HT-29 (cell line): ENCODE measurements at regions not wholly inside any gene's neighbourhood (a gene's known extent, or its start where the extent isn't known, plus 50 kb on each side); places are given as distances from the start of the nearest gene placed in this dataset.
"Not testable (repeated sequence)": the region's sequence is repeated elsewhere in the genome, so short reads cannot be mapped to it uniquely, and the experiment has no call there.

Experiments used
- DNase-seq: peaks from one replicate; pipeline ENCODE4 v3.0.0-alpha.2; 2015; ENCODE audit warnings: low spot score

DNA sequence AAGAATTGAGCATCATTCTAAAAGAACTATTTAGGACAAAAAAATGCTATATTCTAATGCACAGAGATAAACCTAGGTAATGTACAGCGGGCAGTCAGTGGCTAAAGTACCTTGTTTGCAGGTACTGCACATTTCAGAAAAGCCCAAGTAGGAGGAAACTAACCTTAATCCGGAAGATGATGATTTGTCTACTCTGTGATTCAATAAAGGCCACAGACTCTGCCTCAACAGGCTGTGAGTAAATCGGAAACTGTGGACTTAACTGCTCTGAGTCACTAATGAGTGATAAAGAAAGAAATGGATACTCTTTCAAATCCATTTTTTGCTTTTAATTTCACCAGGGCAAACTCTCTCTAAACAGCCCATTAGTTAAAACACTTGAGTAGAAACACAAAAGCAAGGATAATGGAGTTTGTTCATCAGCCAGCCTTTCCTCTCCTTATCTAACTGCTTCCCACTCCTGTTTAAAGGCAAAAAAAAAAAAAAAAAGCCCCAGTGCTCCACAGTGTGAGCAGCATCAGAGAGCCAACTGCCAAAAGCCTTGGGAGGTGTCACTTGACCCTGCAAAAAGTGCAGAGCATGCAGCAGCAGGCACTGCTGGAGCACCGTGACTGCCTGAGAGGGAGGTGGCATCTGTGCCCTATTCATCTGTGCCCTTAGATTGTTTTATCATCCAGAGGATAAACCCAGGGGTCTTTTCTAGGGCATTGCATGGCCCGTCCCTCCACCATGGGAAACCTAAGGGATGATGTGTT is 187.7 kb downstream of the SATB1 start:
- DNase-seq, result no peak

DNA sequence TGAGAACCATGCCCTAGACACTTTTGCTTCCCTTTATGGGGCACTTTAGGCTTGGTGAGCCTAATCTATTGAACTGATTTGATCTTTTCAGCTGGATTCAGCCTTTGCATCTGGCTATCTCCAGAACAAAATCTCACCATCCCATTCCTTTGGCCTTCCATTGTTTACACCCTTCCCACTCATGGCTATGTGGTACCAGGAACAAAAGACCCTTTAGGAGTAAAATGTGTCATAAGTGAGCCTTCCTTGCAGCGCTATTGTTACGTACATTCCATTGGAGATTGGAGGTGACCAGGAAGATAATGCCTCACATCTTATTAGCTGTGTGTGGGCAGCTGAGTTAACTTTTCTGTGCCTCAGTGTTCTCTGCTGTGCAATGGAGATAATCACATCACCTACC is 188.4 kb downstream of the SATB1 start:
- DNase-seq, result no peak

DNA sequence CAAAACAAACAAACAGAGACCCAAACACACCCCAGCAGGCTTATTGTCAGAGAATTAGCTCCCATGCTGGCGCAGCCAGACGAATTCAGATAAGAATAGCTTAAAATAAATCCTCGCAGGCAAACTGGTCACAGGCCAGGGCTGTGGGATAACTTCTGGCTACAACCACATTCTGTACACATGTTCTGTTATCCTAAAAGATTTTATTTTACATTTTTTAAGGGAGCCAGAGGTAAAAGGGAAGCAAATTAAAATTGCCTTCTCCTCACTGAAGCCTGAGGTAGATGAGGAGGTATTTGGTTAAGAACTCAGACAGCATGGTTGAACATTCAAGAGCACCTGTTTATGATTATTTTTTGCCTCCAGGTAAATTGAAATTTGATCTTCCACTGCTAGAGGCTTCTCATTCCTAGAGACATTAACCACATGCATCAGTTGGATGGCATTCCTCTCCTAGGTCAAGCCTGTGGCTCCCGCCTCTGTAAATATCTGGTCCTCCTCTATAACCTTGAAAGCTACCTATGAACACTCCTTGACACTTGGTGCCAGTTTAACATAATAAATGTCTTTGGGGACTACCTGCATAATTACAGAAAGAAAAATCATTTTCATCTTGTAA is 190.3 kb downstream of the SATB1 start:
- DNase-seq, result no peak

DNA sequence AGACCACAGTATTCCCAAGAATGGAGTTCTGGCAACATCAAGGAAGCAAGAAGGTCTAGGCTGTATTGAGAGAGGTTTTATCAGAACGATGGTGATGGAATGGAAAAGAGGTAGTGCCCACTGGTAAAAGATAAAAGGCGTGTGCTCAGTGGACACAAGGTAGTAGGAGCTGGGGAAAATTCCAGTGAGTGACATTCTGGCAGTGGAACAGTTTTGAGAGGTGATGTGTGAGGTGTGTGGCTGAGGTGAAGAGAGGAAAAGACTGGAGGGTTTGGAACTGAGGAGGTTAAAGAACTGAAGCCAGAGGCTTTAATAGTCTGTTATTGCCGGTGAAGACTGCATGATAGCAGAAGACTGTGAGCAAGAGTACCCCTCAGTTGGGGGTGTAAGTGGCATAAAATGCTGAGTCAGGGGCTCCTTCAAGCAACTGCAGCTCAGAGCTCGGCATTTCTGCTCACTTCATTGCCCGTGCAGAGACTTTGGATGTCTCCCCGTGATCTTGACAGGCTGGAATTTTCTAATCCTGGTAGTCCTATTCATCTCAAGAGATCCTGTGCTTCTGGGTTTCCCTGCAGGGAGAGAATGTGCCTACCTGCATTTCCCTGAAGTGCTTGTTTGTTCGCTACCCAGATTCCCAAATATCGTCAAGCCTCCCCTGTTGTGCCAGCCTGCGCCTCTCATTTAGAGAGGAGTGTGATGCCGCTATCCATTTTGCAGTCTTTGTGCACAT is 191.0 kb downstream of the SATB1 start:
- DNase-seq, result no peak

DNA sequence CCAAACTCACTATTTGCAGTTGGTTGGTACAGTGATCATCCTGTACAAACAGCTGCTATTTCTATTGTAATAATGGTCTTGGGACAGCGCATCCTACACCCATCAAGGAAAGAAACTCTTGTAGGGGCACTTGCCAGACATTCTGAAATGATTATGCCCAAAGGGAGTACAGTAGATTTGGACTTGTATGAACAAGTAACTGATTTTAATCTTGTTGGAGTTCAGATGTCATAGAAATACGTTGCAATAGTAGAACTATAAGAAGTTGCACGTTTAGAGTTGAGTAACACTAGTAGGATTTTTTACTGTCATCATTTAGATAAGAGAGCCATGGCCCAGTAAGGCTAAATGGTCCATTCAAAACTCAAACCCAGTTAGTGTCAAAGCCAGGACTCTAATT is 192.8 kb downstream of the SATB1 start:
- DNase-seq, result no peak

DNA sequence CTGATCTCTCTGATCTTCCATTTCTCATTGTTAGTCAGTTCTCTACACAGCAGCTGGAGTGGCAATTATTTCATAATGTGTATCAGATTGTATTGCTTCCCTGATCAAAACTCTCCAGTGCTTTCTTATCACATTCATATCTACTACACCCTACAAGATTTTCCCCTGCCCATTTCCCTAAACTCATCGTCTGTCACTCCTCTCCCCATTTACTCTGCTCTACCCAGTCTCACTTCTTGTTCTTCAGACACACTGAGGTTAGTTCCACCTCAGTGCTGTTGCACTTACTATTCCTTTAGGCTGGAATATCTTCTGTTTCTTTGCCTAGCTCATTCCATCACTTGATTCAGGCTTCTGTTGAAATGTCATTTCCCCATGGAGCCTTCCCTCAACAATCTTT is 197.1 kb downstream of the SATB1 start:
- DNase-seq, result no peak

DNA sequence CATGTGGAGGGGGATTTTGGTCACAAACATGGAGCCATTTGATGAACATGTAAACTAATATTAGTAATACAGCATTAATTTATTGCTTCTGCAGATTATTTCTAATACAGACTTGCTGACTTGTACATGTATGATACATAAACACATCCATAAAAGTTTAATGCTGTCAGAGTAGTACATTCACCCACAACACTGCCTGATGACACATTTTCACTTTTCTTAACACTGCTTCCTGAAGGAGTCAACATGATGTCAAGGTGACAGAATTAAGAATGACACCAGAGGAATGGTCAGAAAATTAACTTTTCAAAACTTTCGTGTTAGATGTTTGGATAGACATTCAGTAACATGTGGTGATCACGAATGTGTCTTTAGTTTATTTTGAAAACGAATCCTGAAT is 199.4 kb downstream of the SATB1 start:
- DNase-seq, result no peak

DNA sequence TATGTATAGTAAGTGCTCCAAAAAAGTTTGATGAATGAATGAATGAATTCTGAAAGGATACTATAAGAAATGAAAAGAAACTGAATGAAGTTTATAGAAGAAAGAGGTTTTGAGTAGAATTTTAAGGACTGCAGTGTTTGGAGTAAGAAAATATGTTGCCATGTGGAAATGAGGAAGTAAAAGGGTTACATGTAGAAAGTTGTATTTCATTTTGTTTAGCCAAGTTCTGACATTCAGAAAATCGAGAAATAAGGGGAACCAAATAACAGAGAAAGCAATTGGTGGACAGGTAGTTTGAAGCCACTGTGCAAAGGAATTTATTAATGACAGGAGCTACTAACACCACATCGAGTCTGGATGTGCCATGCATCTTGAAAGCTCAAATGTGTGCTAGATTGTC is 200.7 kb downstream of the SATB1 start:
- no peak for DNase-seq

DNA sequence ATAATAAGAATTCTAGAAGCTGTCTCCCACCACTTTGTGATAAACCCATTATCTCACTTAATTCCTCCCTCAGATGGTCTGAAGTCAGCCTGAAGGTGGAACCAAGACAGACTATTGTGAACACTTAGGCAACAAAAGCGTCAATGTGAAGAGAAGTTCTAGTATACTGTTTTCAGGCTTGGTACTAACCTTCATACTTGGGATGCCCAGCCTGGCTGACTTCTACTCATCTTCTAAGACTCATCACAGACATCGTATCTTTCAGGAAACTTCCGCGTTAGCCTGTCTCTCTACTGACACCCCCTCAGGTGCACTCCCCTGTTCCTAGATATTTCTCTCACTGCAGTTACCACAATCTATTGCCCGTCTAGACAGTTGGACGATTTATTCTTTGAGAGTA is 201.2 kb downstream of the SATB1 start:
- DNase-seq, result no peak

DNA sequence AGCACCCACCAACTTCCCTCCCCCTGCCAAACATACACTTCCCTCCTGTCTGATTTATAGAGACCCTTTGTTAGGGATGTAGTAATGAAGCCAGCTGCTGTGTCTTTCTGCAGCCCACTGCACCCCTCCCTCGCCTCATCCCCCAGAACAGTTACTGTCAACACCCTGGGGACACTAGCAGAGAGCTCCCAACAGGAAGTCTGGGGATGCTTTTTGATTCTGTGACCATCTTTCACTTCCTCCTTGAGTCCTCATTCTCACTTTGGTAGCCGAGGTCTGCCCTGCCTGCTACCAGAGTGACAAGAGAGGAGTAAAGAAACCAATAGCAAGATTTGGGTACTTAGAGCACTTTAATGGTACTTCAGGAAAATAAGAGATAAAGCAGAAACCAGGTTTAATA is 201.6 kb downstream of the SATB1 start:
- DNase-seq, result no peak

DNA sequence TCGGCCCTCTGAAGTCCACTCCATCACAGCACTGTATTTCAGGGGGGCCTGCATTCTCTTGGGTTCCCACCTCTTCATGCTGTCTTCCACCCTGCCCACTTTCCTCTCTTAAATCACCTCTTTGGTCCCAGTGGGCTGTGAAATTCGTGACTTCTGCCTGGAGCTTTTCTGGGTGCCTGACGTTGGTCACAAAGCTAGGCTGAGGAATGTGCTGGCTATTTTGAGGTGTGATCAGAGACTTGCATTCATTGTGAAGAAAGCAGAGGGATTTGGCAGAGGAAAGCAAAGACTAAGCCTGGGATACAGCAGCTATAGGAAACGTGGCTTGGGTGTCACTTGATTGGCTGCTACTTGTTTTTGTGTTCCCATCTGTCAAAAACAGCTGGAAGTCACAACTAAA is 202.5 kb downstream of the SATB1 start:
- no peak for DNase-seq

DNA sequence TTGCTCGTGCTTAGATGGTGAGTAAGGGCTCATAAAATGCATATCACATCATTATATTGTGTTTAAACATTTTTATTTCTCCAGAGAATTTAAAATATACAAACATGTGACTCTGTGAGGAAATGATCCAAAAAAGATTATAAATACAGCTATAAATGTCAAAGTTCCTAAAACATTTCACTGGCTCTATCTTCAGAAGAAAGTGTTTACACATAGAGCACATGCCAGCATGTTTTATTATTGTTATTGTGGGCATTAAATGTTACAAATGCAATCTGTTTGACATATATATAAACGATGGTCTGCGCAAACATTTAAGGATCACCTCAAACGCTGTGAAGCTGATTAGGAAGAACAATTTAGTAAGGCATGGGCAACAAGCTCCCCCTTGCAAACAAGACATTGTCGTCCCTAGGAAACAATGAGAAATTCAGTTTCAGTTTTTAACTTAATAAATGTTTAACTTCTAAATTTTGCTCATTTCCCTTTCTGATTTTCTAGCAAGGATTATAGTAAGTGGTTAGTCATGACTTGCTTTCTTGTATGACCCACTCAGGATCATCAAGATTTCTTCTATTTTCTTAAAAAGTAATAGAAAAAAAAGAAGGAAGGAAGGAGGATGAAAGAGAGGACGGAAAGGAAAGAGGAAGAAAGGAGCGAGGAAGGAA is 207.5 kb downstream of the SATB1 start:
- no peak for DNase-seq

DNA sequence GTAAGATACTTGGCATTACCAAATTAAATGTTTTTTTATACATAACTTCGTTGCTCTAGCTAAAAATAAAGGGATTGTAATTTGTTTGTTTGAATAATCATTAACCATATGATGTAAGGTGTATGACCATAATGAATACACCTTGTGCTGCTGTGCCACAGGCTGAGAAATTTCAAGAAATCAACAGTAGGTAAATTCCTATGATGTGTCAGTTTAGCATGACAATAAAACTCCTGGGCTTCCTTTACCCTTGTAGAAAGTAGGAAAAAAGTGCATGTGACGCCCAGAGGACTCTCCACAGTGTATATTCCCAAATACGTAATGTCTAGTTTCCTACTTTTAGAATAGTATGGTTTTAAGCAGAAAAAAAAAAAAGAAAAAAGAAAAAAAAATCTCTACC is 208.1 kb downstream of the SATB1 start:
- no peak for DNase-seq

DNA sequence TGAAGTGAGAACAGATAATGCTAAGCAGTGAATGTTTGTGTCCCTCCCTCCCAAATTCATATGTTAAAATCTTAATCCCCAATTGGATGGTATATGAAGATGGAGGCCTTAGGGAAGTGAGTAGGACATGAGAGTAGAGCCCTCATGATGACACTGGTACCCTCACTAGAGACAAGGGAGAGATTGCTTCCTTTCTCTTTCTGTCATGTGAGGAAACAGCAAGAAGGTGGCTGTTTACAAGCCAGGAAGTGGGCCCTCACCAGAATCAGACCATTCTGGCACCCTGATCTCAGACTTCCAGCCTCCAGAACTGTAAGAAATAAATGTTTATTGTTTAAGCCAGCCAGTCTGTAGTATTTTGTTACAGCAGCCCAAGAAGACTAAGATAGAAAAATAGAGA is 209.5 kb downstream of the SATB1 start:
- no peak for DNase-seq

DNA sequence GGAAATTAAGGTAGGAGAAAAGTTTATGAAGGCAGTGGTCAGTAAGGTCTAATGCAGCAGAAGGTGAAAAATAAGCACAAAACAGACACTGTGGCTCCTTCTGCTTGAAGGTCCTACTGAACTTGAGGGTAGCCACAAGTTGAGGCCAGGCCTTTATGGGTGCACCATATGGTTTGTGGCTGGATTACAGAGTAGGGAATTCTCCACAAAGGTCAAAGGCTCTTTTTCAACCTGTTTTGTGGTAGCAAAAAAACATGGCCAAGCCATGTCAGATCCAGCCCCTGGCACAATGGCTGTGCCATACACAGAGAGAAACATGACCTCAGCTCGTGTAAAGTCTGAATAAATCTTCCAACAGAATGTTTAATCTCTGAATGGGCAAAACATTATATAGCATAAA is 214.0 kb downstream of the SATB1 start:
- no peak for DNase-seq

DNA sequence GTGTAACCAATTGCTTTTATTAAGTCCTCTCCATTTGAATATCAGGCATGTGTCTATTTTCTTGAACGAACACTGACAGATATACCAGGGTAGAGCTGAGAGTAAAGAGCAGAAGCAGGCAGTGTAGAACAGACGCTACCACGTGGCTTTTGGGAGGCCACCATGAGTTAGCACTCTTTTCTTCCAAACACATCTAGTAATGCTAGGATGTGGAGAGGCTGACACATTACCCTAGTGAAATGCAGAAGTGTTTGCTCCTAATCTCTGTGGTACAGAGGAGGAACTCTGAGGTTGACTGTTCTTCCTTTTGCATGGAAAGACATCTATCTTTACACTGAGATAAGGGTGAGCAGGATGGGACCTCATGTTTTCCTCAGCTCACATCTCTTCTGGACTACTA is 216.3 kb downstream of the SATB1 start:
- DNase-seq, result no peak

DNA sequence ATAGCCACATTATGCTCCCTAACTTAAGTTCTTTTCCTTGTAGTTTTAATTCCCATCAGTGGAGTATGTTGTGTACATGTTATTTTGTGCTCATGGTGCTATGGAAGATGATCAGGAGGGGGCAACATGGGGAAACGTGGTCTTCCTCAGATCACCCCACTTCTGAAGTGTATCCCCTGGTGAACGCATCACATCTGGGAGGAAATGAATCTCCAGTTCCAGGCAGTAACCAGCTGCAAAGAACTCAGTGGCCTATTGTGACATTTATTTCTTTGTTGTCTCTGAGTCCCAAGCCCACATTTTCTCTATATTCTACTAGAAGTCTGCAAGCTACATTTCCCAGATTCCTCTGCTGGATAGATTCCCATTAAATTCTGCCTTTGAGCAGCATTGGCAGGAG is 217.0 kb downstream of the SATB1 start:
- no peak for DNase-seq

DNA sequence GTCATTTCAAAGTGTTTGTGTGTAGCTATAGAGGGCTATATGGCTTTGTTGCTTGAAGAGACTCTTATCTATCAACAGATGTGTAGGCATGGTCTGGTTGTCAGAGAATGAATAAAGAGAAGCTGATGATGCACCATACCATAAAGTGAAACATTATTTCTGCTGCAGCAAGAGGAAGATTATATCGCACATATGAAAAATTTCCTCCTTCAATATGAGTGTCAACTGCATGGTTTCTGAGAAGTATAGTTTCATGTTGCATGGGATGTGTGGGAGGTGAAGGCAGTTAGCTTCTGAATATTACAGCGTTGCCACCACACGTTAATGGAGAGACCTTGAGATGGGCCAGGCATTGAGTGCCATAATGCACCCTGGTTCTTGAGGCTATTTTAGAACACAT is 217.9 kb downstream of the SATB1 start:
- DNase-seq, result no peak

DNA sequence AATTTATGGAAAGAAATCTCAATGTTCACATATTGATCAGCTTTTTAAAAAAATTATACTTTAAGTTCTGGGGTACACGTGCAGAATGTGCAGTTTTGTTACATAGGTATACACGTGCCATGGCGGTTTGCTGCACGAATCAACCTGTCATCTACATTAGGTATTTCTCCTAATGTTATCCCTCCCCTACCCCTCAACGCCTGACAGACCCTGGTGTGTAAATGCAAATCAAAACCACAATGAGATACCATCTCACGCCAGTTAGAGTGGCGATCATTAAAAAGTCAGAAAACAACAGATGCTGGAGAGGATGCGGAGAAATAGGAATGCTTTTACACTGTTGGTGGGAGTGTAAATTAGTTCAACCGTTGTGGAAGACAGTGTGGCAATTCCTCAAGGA is 219.4 kb downstream of the SATB1 start:
- DNase-seq, result not testable (repeated sequence)

DNA sequence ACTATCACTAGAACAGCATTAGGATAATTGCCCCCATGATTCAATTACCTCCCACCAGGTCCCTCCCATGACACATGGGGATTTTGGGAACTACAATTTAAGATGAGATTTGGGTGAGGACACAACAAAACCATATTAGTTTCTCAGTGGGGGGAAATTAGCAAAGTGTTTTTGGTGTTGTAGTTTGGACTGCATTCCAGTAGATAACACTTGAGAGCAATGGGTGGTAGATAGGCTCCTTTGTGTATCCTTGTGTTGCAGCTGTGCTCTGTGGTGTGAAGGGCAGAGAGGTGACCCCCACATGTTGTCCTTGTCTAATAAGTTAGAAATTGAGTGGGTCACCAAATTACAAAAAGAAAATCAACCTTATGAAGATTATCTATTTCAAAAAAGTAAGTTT is 223.8 kb downstream of the SATB1 start:
- no peak for DNase-seq

DNA sequence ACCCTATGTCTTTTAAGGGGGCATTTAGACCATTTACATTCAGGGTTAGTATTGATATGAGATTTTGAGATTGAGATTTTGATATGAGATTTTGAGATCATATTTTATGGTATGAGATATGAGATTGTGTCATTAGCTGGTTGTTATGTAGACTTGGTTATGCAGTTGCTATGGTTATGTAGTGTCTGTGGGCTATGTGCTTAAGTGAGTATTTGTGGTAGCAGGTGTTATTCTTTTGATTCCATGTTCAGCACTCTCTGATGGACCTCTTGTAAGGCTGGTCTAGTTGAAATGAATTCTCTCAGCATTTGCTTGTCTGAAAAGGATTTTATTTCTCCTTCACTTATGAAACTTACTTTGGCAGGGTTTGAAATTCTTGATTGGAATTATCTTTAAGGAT is 225.4 kb downstream of the SATB1 start:
- DNase-seq, result no peak

DNA sequence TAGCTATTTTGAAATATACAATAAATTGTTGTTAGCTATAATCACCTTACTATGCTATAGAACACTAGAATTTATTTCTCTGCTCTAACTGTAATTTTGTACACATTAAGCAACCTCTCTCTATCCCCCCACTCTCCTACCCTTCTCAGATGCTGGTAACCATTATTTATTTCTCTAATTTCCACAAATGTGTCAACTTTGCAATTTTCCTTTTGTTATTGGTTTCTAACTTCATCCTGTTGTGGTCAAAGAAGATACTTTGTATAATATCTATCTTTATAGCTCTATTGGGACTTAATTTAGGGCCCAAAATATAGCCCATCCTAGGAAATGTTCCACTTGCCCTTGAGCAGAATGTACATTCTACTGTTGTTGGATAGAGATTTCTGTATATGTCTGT is 229.3 kb downstream of the SATB1 start:
- no peak for DNase-seq

DNA sequence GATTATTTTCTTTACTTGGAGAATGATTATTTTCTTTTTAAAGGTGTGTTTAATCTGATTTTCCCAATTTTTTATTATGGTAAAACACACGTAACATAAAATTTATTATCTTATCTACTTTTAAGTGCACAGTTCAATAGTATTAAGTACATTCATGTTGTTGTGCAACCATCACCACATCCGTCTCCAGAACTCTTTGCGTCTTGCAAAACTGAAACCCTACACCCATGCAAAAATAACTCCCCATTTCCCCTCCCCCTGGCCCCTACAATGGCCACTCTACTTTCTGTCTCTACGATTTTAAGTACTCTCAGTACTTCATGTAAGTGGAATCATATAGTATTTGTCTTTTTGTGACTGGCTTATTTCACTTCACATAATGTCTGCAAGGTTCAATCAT is 230.7 kb downstream of the SATB1 start:
- DNase-seq, result no peak
